ENCODE measurements at regions not wholly inside any gene's neighbourhood (a gene's known extent, or its start where the extent isn't known, plus 50 kb on each side); places are given as distances from the start of the nearest gene placed in this dataset.
"Not testable (repeated sequence)": the region's sequence is repeated elsewhere in the genome, so short reads cannot be mapped to it uniquely, and the experiment has no call there.

DNA sequence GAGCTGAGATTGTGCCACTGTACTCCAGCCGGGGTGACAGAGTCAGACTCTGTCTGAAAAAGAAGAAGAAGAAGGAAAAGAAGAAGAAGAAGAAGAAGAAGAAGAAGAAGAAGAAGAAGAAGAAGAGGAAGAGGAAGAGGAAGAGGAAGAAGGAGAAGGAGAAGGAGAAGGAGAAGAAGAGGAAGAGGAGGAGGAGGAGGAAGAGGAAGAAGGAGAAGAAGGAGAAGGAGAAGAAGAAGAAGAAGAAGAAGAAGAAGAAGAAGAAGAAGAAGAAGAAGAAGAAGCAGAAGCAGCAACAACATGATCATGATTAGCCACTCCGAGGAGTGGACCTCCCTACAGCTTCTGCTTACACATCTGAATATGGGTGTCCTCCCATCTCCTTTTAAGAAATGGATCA, 100.6 kb upstream of the GATA6 start:
- not testable (repeated sequence) for TF ChIP-seq CTCF (conservative IDR thresholded peaks at IDR 0.05; ENCODE audit: low read depth, low read length); MXI1 (IDR thresholded peaks at IDR 0.05; ENCODE audit: borderline replicate concordance, low read depth, low read length); RFX5 (IDR thresholded peaks at IDR 0.05; ENCODE audit: low read depth, low read length); NFE2L2 (IDR thresholded peaks at IDR 0.05; ENCODE audit: low read depth, low read length)

All from IMR-90 (cell line).